ENCODE measurements at regions not wholly inside any gene's neighbourhood (a gene's known extent, or its start where the extent isn't known, plus 50 kb on each side); places are given as distances from the start of the nearest gene placed in this dataset.

DNA sequence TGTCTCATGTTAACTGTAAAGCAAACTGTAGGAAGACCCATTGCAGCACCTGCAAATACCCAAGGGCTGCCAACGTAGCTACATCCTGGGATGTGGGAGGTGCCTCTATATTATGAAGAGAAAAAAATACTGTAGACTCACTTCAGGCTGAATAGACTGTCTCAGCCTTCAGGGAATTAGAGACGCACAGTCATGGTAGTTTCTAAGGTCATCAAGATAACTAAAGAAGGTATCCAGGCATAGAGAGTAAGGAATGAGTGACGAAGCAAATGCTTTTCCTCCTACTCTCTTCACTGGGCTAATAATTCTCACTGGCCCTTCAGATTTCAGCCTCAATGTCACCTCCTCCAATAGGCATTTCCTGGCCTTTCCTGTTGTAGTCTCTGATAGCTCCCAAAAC lies 121.6 kb upstream of the ECI2 start (continued):
- TF ChIP-seq, protein P1, sequence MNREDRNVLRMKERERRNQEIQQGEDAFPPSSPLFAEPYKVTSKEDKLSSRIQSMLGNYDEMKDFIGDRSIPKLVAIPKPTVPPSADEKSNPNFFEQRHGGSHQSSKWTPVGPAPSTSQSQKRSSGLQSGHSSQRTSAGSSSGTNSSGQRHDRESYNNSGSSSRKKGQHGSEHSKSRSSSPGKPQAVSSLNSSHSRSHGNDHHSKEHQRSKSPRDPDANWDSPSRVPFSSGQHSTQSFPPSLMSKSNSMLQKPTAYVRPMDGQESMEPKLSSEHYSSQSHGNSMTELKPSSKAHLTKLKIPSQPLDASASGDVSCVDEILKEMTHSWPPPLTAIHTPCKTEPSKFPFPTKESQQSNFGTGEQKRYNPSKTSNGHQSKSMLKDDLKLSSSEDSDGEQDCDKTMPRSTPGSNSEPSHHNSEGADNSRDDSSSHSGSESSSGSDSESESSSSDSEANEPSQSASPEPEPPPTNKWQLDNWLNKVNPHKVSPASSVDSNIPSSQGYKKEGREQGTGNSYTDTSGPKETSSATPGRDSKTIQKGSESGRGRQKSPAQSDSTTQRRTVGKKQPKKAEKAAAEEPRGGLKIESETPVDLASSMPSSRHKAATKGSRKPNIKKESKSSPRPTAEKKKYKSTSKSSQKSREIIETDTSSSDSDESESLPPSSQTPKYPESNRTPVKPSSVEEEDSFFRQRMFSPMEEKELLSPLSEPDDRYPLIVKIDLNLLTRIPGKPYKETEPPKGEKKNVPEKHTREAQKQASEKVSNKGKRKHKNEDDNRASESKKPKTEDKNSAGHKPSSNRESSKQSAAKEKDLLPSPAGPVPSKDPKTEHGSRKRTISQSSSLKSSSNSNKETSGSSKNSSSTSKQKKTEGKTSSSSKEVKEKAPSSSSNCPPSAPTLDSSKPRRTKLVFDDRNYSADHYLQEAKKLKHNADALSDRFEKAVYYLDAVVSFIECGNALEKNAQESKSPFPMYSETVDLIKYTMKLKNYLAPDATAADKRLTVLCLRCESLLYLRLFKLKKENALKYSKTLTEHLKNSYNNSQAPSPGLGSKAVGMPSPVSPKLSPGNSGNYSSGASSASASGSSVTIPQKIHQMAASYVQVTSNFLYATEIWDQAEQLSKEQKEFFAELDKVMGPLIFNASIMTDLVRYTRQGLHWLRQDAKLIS (CRISPR knock-in tag; IDR thresholded peaks at IDR 0.05): no peak
- TF ChIP-seq ZSCAN29 (IDR thresholded peaks at IDR 0.05) (no peak), LEF1 (IDR thresholded peaks at IDR 0.05) (no peak), CBFB (CRISPR knock-in tag; IDR thresholded peaks at IDR 0.05) (no peak), TRIM24 (IDR thresholded peaks at IDR 0.05) (peak in 1 of 2 experiments; percentile 27; a peak in 1 of 4 replicates), E2F3 (CRISPR knock-in tag; IDR thresholded peaks at IDR 0.05) (no peak), FOXP1 (CRISPR knock-in tag; IDR thresholded peaks at IDR 0.05) (no peak), JUN (IDR thresholded peaks at IDR 0.05; ENCODE audit: borderline replicate concordance, low read depth, low read length) (0 out of 2 replicates have a peak, but pooled peaks have one; percentile 52), JUN (CRISPR knock-in tag; IDR thresholded peaks at IDR 0.05; ENCODE audit: borderline replicate concordance) (no peak), NFE2L1 (tag; IDR thresholded peaks at IDR 0.05; ENCODE audit: borderline replicate concordance, low read depth) (0 out of 2 replicates have a peak, but pooled peaks have one; percentile 20), RBM25 (IDR thresholded peaks at IDR 0.05; ENCODE audit: low read depth, low read length, severe bottlenecking) (no peak), CREB1 (IDR thresholded peaks at IDR 0.05) (no peak), CREB1 (CRISPR knock-in tag; IDR thresholded peaks at IDR 0.05) (no peak), CBX1 (IDR thresholded peaks at IDR 0.05; ENCODE audit: low read depth) (no peak), HDAC8 (tag; IDR thresholded peaks at IDR 0.05) (no peak), ZNF3 (CRISPR knock-in tag; IDR thresholded peaks at IDR 0.05) (no peak), ESRRA (IDR thresholded peaks at IDR 0.05; ENCODE audit: borderline replicate concordance, low read depth) (peak; percentile 91), NR2C1 (IDR thresholded peaks at IDR 0.05) (0 out of 2 replicates have a peak, but pooled peaks have one; percentile 32), NR2C1 (tag; IDR thresholded peaks at IDR 0.05) (no peak; the same call in 1 of the 2 replicates)
- TF ChIP-seq, protein P2, sequence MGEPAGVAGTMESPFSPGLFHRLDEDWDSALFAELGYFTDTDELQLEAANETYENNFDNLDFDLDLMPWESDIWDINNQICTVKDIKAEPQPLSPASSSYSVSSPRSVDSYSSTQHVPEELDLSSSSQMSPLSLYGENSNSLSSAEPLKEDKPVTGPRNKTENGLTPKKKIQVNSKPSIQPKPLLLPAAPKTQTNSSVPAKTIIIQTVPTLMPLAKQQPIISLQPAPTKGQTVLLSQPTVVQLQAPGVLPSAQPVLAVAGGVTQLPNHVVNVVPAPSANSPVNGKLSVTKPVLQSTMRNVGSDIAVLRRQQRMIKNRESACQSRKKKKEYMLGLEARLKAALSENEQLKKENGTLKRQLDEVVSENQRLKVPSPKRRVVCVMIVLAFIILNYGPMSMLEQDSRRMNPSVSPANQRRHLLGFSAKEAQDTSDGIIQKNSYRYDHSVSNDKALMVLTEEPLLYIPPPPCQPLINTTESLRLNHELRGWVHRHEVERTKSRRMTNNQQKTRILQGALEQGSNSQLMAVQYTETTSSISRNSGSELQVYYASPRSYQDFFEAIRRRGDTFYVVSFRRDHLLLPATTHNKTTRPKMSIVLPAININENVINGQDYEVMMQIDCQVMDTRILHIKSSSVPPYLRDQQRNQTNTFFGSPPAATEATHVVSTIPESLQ (CRISPR knock-in tag; IDR thresholded peaks at IDR 0.05): no peak
- TF ChIP-seq, protein P3, sequence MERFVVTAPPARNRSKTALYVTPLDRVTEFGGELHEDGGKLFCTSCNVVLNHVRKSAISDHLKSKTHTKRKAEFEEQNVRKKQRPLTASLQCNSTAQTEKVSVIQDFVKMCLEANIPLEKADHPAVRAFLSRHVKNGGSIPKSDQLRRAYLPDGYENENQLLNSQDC (CRISPR knock-in tag; IDR thresholded peaks at IDR 0.05): no peak
- TF ChIP-seq, protein P4, sequence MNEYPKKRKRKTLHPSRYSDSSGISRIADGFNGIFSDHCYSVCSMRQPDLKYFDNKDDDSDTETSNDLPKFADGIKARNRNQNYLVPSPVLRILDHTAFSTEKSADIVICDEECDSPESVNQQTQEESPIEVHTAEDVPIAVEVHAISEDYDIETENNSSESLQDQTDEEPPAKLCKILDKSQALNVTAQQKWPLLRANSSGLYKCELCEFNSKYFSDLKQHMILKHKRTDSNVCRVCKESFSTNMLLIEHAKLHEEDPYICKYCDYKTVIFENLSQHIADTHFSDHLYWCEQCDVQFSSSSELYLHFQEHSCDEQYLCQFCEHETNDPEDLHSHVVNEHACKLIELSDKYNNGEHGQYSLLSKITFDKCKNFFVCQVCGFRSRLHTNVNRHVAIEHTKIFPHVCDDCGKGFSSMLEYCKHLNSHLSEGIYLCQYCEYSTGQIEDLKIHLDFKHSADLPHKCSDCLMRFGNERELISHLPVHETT (CRISPR knock-in tag; conservative IDR thresholded peaks at IDR 0.05 in 1 of 2, IDR thresholded peaks at IDR 0.05 in 1 of 2): 0 out of 4 replicates have a peak, but pooled peaks of 1 of the 2 experiments have one; percentile 55

Measured in K562 (cell line).